ENCODE measurements at regions not wholly inside any gene's neighbourhood (a gene's known extent, or its start where the extent isn't known, plus 50 kb on each side); places are given as distances from the start of the nearest gene placed in this dataset.
"Not testable (repeated sequence)": the region's sequence is repeated elsewhere in the genome, so short reads cannot be mapped to it uniquely, and the experiment has no call there.

DNA sequence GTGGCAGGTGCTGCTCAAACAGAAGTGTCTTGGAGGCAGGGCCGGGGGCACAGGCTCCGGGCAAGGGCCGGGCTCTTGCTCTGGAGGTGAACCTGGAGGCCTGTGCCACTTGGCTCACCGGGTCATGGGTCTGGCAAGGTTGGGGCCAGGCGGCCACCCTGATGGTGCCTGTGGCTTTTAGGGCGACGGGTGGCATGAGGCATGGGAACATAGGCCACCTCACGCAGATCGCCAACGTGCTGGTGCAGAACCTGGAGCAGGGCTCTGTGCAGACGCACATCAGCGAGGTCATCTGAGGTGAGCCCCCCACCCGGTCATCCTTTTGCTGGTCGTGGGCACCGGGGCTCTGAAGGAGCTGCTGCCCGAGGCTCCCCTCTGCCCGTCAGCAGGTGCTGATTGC is 202.7 kb downstream of the LIPI start:
- not testable (repeated sequence) for DNase-seq

DNA sequence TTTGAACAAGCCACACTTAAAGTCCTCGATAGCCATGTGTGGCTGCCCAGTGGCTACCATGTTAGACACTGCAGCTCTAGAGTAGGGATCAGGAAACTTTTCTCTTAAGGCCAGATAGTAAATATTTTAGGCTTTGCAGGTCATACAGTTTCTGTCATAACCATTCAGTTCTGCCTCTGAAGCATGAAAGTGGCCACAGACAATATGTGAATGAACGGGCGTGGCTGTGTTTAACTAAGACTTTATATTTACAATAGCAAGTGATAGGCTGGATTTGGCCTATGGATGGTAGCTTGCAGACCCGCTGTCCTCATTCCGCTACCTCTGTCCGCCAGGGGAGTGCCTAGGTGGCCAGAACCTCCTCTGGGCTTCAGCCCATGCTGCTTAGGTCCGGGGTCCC is 204.6 kb downstream of the LIPI start:
- not testable (repeated sequence) for DNase-seq

DNA sequence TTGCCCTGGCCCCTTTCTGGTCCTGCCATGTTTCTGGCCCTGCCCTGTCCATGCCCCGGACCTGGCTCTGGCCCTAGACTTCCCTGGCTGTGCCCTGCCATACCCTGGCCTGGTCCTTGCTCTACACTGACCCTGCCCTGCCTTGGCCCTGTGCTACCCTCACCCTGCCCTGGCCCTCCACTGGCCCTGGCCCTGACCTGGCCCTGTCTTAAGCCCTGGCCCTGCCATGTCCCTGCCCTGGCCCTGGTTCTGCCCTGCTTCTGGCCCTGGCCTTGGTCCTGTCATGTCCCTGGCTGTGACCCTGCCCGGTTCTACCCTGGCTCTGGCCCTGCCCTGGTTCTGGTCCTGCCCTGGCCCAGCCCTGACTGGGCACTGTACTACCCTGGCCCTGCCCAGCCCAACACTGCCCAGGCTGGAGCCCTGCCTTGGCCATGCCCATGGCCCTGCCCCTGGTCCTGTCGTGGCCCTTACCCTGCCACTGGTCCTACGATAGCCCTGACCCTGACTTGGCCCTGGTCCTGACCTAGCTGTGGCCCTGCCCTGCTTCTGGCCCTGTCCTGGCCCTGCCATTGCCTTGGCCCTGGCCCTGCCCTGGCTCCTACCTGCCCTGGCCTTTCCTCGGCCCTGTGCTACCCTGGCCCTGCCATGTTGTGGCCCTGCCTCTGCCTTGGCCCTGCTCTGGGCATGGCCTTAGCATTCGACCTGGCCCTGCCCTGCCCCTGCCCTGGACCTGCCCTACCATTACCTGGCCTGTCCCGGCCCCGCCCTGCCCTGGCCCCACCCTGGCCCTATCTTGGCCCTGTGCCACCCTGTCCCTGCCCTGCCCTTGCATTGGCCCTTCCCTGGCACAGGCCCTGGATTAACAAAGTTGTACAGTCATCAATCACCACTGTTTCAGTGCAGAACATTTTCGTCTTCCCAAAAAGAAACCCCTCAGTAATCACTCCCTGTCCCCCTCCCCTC is 223.5 kb downstream of the LIPI start:
- DNase-seq, result not testable (repeated sequence)

DNA sequence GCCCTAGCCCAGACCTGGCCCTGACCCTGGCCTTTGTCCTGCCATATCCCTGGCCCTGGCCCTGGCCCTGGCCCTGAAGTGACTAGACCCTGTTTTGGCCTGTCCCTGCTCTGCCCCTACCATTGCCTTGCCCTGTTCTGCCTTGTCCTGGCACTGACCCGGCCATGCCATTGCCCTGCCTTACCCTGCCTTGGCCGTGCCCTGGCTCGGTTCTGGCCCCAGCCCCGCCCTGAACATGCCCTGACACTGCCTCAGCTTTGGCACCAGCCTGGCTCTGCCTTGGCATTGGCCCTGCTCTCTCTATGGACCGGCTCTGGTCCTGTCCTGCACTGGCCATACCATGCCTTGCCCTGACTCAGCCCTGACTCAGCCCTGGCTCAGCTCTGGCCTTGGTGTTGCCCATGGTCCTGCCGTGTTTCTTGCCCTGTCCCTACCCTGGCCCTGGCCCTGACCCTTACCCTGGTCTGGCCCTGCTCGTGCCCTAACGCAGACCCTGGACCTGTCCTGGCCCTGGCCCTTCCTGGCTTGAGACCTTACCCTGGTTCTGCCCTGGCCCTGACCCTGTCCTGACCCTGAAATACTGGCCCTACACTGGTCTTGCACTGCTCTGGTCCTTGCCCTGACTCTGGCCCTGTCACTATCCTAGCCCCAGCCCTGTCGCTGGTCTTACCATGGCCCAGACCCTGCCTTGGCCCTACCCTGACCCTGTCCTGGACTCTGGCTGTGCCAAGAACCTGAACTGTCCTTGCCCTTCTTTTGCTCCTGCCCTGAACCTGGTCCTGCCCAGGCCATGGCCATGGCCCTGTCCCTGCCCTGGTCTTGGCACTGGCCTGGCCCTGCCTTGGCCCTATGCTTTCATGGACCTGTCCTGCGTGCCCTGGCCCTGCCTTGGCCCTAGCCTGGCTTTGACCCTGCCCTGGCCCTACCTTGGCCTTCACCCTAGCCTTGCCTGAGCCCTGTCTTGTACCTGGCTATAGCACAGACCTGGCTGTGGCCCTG is 224.6 kb downstream of the LIPI start:
- not testable (repeated sequence) for DNase-seq

DNA sequence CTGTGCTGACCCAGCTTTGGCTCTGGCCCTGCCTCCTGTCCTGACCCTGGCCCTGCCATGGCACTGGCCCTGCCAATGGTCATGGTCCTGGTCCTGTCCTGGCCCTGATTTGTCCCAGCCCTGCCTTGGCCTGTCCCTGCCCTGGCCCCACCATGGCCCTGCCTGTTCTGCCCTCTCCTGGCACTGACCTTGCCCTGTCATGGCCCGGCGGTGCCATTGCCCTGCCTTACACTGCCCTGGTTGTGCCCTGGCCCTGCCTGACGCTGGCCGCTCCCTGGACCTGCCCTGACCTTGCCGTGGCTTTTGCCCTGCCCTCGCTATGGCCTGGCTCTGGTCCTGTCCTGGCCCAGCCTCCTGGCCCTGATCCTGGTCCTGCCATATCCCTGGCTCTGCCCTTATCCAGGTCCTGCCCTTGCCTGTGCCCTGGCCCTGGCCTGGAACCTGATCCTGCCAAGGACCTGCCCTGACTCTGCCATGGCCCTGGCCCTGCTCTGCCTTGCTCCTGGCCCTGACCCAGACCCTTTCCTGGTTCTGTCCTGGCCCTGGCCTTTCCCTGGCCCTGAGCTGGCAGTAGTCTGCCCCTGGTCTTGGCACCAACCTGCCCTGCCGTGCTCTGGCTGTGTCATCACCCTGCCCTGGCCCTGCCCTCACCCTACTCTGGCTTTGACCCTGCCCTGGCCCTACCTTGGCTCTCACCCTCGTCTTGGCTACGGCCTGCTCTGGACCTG is 225.5 kb downstream of the LIPI start:
- DNase-seq, result not testable (repeated sequence)

DNA sequence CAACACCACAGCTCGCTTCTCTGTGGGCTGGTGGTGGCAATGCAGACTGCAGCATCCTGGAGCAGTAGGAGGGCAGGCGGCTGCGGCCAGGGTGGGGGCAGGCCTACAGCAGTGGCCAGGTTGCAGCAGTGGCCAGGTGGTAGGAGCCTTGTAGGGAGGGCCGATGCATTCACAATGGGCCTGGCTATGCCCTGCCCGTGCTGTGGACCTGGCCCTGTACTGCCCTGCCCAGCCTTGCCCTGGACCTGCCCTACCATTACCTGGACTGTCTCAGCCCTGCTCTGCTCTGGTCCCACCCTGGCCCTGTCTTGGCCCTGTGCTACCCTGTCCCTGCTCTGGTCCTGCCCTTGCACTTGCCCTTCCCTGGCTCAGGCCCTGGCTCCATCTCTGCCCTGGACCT is 226.0 kb downstream of the LIPI start:
- DNase-seq, result not testable (repeated sequence)

DNA sequence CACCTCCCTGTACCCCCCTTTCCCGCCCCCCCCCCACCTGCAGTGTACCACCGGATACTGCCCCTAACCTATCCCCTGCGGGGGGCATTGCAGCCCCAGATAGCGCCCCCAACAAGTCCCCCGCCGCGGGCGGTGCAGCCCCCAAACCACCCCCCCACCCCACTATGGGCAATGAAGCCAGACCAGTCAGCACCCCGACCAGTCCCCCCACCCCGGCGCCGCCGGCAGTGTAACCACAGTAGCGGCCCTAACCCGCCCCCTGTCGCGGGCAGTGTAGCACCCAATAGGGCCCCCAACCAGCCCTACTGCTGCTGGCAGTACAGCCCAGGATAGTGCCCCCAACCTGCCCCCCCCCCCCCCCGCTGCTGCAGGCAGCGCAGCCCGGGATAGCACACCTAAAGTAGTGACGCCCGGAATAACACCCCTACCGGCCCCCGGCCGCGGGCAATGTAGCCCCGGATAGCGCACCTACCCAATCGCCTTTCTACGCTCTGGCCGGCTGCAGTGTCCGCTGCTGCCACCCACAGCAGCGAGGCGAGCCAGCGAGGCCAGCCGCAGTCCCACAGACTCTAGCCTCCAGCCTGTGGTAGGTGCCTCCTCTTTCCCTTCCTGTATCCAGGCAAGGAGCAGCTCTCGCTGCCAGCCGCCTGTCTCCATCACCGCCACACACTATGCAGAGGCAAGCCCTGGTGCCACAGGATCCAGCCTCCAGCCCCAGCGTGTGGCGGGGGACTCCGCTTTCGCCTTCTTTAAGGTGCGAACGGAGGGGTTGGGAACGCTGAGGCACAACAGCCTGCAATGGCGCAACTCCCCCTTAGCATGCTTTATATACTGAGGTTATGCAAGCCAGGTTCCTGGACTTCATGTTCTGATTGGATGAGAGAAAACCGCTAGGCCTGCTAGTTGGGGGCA is 229.3 kb downstream of the LIPI start:
- not testable (repeated sequence) for DNase-seq

DNA sequence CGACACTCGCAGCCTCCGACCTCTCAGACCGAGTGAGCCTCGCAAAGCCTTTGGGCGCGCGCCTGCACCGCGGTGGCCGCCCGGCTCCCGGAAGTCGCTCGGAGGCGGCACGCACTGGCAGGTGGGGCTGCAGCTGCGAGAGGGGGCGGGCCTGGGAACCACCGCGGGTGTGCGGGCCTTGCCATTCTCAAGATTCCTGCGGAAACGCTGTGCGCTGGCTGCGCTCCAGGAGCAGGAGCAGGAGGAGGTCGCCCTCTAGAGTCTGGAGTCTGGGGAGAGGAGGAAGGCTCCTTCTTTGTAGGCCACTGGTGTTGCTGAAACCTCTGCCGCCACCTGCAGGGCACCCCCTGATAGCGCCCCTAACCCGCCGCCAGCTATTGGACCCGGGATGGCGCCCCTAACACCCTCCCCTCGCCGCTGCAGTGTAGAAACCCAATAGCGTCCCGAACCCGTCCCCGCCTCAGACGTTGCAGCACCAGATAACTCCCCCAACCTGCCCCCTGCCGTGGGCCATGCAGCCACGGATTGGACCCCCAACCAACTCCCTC is 230.6 kb downstream of the LIPI start:
- DNase-seq, result peak; percentile 70

DNA sequence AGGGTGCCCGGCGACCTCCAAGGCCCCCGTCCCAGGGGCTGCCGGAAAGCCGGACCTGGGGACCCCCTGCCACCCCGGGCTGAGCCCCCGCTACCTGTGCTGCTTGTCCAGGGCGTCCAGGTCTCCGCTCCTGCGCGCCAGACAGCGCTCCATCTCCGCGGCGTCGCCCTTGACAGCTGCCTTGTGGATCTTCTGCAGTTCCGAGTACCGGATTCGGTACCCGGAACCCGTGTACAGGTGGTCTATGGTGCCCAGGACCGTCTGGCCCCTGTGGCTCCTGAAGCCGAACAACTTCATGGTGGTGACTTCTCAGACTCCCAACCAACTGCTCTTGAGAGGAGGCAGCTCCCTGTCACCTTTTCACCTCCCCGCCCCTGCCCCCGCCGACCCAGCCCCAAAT is 231.1 kb downstream of the LIPI start:
- DNase-seq, result peak; percentile 11

DNA sequence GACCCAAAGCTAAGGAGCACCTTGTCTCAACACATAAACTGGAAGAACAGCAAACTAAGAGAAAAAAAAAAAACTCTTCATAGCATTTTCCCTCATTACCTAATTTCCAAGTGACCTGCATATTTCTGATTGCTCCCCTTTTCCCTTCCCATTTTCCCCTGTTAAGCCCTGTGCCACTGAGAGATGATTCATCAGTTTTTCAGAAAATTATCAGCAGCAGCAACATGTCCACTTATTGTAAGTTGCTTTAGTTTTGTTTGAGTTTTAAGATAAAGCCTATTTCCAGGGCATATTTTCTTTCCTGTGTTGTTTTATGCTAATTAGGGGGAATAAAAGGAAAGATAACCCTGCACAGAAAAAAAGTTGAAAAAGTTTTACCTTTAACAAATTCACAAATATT is 236.2 kb downstream of the LIPI start:
- not testable (repeated sequence) for DNase-seq

DNA sequence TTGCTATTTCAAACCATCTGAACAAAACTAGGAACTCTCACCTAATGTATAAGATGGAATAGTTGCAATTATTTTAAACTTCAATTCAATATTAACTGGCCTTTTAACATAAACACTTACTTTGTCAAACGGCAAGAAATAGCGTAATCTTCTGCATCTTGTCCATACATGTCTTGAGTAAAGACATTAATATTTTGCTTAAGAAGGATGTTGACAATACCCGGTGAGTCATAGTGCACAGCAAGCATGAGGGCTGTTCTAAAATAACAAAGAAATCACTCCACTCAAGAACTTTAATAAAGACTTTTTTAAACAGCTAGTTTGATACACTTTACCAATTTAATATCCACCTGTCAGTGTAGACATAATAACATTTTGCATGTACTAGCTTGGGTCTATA is 240.9 kb downstream of the LIPI start:
- DNase-seq, result not testable (repeated sequence)

DNA sequence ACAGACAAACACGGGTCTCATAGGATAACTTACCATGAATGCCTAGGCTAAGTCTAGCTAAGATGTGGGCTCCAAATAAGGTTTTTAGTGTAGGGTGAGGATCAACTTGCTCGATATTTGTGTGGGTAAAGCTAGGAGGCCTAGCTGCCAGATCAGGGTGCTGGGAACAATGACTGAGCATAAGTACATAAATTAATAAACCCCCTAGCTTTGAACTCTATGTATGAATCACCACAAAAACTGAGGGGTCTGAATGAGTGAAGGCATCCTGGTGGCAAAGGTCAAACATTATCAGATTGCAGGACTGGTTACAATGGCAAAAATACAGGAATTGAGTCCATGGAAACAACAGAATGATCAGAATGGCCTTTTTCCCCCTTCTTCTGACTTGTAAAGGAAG is 241.8 kb downstream of the LIPI start:
- not testable (repeated sequence) for DNase-seq

DNA sequence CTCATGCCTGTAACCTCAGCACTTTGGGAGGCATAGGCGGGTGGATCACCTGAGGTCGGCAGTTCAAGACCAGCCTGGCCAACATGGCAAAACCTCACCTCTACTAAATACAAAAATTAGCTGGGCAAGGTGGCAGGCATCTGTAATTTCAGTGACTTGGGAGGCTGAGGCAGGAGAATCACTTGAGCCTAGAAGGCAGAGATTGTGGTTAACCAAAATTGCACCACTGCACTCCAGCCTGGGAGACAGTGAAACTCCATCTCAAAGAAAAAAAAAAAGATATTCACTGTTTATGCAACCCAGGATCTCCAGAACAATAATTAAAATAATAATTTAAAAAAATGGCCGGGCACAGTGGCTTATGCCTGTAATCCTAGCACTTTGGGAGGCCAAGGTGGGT is 247.5 kb downstream of the LIPI start:
- not testable (repeated sequence) for DNase-seq

DNA sequence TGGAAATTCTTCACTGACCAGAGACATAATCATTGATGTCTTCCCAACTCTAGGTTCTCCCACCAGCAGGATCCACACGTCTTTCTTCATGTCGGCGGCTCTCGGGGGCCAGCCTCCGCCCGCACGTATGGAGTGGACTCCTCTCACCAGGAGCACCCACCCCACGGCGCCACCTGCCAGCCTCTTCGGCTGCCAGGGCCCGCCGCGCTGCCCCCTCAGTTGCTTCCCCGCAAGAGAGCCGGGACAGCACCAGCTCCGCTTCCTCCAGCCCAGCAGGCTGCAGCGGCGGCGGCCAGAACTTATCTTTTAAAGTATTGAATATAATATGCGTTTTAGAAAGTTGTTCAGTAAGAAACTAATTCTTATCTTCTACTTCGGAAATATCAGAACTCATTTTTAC is 273.5 kb downstream of the LIPI start:
- DNase-seq, result no peak

DNA sequence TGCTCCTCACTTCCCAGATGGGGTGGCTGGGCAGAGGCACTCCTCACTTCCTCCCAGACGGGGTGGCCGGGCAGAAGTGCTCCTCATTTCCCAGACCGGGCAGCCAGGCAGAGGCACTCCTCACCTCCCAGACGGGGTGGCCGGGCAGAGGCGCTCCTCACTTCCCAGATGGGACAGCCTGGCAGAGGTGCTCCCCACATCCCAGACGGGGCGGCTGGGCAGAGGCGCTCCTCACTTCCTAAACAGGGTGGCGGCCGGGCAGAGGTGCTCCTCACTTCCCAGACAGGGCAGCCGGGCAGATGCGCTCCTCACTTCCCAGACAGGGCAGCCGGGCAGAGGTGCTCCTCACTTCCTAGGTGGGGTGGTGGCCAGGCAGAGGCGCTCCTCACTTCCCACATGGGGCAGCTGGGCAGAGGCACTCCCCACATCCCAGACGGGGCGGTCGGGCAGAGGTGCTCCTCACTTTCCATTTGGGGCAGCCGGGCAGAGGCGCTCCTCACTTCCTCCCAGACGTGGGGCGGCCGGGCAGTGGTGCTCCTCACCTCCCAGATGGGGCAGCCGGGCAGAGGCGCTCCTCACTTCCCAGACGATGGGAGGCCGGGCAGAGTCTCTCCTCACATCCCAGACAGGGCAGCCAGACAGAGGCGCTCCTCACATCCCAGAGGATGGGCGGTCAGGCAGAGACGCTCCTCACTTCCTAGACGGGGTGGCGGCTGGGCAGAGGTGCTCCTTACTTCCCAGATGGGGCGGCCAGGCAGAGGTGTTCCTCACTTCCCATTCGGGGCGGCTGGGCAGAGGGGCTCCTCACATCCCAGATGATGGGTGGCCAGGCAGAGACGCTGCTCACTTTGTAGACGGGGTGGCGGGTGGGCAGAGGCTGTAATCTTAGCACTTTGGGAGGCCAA is 274.5 kb downstream of the LIPI start:
- not testable (repeated sequence) for DNase-seq

DNA sequence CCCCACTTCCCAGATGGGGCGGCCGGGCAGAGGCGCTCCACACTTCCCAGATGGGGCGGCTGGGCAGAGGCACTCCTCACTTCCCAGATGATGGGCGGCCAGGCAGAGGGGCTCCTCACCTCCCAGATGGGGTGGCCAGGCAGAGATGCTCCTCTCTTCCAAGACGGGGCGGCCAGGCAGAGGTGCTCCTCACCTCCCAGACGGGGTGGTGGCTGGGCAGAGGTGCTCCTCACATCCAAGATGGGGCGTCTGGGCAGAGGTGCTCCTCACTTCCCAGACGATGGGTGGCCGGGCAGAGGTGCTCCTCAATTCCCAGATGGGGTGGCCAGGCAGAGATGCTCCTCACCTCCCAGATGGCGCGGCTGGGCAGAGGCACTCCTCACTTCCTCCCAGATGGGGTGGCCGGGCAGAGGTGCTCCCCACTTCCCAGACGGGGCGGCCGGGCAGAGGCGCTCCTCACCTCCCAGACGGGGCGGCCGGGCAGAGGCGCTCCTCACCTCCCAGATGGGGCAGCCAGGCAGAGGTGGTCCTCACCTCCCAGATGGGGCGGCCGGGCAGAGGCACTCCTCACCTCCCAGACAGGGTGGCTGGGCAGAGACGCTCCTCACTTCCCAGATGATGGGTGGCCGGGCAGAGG is 275.2 kb downstream of the LIPI start:
- not testable (repeated sequence) for DNase-seq

DNA sequence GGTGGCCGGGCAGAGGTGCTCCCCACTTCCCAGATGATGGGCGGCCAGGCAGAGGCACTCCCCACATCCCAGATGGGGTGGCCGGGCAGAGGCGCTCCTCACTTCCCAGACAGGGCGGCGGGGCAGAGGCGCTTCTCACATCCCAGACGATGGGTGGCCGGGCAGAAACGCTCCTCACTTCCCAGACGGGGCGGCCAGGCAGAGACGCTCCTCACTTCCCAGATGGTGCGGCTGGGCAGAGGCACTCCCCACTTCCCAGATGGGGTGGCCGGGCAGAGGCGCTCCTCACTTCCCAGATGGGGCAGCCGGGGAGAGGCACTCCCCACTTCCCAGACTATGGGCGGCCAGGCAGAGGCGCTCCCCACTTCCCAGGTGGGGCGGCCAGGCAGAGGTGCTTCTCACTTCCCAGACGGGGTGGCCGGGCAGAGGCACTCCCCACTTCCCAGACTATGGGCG is 275.8 kb downstream of the LIPI start:
- DNase-seq, result not testable (repeated sequence)

DNA sequence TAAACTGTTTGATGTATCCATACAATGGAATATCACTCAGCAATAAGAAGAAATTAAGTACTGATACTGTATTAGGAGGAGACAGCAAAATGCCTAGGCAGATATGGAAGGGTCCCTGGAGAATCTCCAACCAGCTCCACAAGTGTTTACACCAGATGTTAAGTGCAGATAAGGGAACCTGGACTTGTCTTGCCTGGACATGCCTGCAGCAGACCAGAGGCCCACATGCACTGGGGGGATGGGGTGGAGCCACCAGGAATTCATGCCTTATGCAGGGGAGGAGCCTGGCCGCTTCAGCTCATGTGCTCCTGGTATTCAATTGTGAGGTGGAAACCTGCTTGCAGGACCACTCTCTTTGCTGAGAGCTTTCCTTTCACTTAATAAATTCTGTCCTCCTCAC is 287.6 kb downstream of the LIPI start:
- DNase-seq, result not testable (repeated sequence)

DNA sequence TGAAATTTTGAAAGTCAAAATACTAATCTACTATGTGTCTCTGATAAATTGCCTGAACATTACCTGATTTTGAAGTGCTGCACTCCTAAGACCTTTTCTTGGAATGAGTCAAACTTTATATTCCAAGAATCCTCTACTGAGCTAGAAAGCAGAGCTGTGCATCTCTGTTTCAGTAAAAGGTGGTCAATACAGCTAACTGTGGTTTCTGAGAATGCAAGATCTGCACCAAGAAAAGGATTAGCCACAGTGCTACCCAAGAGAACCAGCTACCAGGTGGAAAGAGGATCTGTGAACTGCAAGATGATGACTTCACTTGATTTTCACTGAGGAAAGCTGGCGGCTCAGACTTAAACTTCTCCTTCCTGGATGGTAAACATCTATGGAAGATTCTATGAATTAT is 289.3 kb downstream of the LIPI start:
- DNase-seq, result not testable (repeated sequence)

Measured in CD4-positive, alpha-beta T cell treated with Interleukin-6 for 4 hours (primary cell).